H1 (cell line): ENCODE measurements at regions not wholly inside any gene's neighbourhood (a gene's known extent, or its start where the extent isn't known, plus 50 kb on each side); places are given as distances from the start of the nearest gene placed in this dataset.

Source experiments
- CTCF ChIA-PET: fragments of 300-600 bp; sonication (Branson Sonifier 250); formaldehyde crosslinking; loops from one replicate; lab custom pipeline; 2021; ENCODE audit not compliant: partially characterized antibody; lab: Charles Lee
- POLR2A ChIA-PET: fragments of 300-600 bp; sonication (Branson Sonifier 250); formaldehyde crosslinking; loops from one replicate; lab custom pipeline; 2021; ENCODE audit warnings: inconsistent platforms; ENCODE audit not compliant: partially characterized antibody; lab: Charles Lee
- DNase-seq, 2 experiments: peaks; one replicate each; pipeline versions ENCODE4 v3.0.0 to v3.0.0-alpha.2; 2010 to 2022; ENCODE audit warnings: low spot score in 2 of 2, low read depth in 1 of 2, mixed read lengths in 1 of 2
- FAIRE-seq: peaks from 2 replicates; lab custom pipeline; 2011; peaks lifted over from hg19 to GRCh38; lab: Jason Lieb, UNC
- H2AFZ ChIP-seq: 2 replicates; pipeline ENCODE4 v1.8.1; 2012; ENCODE audit warnings: low read length, inconsistent platforms
- H2AK5ac ChIP-seq: 2 replicates; pipeline ENCODE4 v1.6.1; 2013; ENCODE audit warnings: low read depth, low read length
- H2BK120ac ChIP-seq: replicated peaks from 2 replicates; pipeline ENCODE3; 2013; ENCODE audit warnings: low read depth, low read length, inconsistent platforms
- H2BK12ac ChIP-seq: 2 replicates; pipeline ENCODE4 v1.6.1; 2013; ENCODE audit warnings: low read depth, low read length
- H2BK15ac ChIP-seq: 2 replicates; pipeline ENCODE4 v1.6.1; 2013; ENCODE audit warnings: low read length
- H2BK20ac ChIP-seq: 2 replicates; pipeline ENCODE4 v1.6.1; 2013; ENCODE audit warnings: low read length
- H2BK5ac ChIP-seq: 2 replicates; pipeline ENCODE4 v1.6.1; 2013; ENCODE audit warnings: low read depth, low read length
- H3K14ac ChIP-seq: 2 replicates; pipeline ENCODE4 v1.6.1; 2013; ENCODE audit warnings: inconsistent platforms; ENCODE audit not compliant: insufficient read length
- H3K18ac ChIP-seq: 2 replicates; pipeline ENCODE4 v1.6.1; 2013; ENCODE audit warnings: low read length; ENCODE audit errors: extremely low read depth
- H3K23ac ChIP-seq: 2 replicates; pipeline ENCODE4 v1.6.1; 2013; ENCODE audit warnings: inconsistent platforms; ENCODE audit not compliant: insufficient read length
- H3K23me2 ChIP-seq: 2 replicates; pipeline ENCODE4 v1.6.1; 2013; ENCODE audit warnings: low read depth, low read length
- H3K27ac ChIP-seq: 2 replicates; pipeline ENCODE4 v1.6.1; 2011; ENCODE audit warnings: low read depth, low read length, inconsistent platforms
- H3K27me3 ChIP-seq, 4 experiments: replicated peaks in 1 of 4; 1 replicate in 1 of 4; 2 replicates in 3 of 4; pipeline versions ENCODE4 v1.6.1 to v1.8.1; 2011 to 2013; ENCODE audit warnings: low read length in 3 of 4, mild to moderate bottlenecking in 3 of 4, inconsistent platforms in 2 of 4, mixed read lengths in 2 of 4, moderate library complexity in 1 of 4; ENCODE audit not compliant: control insufficient read depth in 3 of 4, insufficient read depth in 3 of 4; ENCODE audit errors: extremely low read depth in 1 of 4
- H3K36me3 ChIP-seq, 4 experiments: 2 replicates each; pipeline versions ENCODE4 v1.6.1 to v1.8.1; 2011 to 2013; ENCODE audit warnings: mild to moderate bottlenecking in 4 of 4, low read length in 3 of 4, moderate library complexity in 2 of 4, control low read depth in 1 of 4, inconsistent platforms in 1 of 4; ENCODE audit not compliant: insufficient read depth in 4 of 4, control insufficient read depth in 2 of 4
- H3K4ac ChIP-seq: replicated peaks from 2 replicates; pipeline ENCODE3; 2013; ENCODE audit warnings: low read length, low read depth, mixed read lengths, inconsistent platforms; ENCODE audit not compliant: insufficient read length
- H3K4me1 ChIP-seq, 4 experiments: replicated peaks in 1 of 4; 1 replicate in 1 of 4; 2 replicates in 3 of 4; pipeline versions ENCODE4 v1.6.1 to v1.8.1; 2011 to 2013; ENCODE audit warnings: low read length in 3 of 4, inconsistent platforms in 2 of 4, mixed read lengths in 1 of 4; ENCODE audit not compliant: insufficient read depth in 4 of 4, control insufficient read depth in 3 of 4
- H3K4me2 ChIP-seq, 2 experiments: 2 replicates each; pipeline versions ENCODE4 v1.6.1 to v1.8.1; 2011 to 2013; ENCODE audit warnings: low read depth in 2 of 2, low read length in 2 of 2, control low read depth in 1 of 2, inconsistent platforms in 1 of 2, mild to moderate bottlenecking in 1 of 2; ENCODE audit not compliant: insufficient read depth in 1 of 2
- H3K4me3 ChIP-seq, 4 experiments: fragments of 200-600, 300-600 bp in 1 of 4; sonication (generic), shearing (Covaris generic), sonication (Bioruptor Twin) in 1 of 4; 2 replicates each; pipeline versions ENCODE4 v1.5.1 to v1.8.1; 2011 to 2016; ENCODE audit warnings: low read length in 4 of 4, low read depth in 3 of 4, control low read depth in 2 of 4, inconsistent platforms in 2 of 4, mild to moderate bottlenecking in 2 of 4, mixed read lengths in 1 of 4, moderate library complexity in 1 of 4; ENCODE audit not compliant: insufficient read depth in 2 of 4; ENCODE audit errors: extremely low read depth in 1 of 4
- H3K56ac ChIP-seq: replicated peaks from 2 replicates; pipeline ENCODE3; 2013; ENCODE audit warnings: low read depth, mild to moderate bottlenecking, mixed read lengths, low read length, inconsistent platforms; ENCODE audit not compliant: insufficient read length
- H3K79me1 ChIP-seq: 2 replicates; pipeline ENCODE4 v1.6.1; 2013; ENCODE audit warnings: low read depth, low read length, control low read depth
- H3K79me2 ChIP-seq, 2 experiments: 2 replicates each; pipeline versions ENCODE4 v1.6.1 to v1.8.1; 2012 to 2013; ENCODE audit warnings: low read length in 2 of 2, mild to moderate bottlenecking in 2 of 2, inconsistent platforms in 1 of 2; ENCODE audit not compliant: insufficient read depth in 2 of 2, control insufficient read depth in 1 of 2
- H3K9ac ChIP-seq, 4 experiments: replicated peaks in 1 of 4; 1 replicate in 1 of 4; 2 replicates in 3 of 4; pipeline versions ENCODE4 v1.6.1 to v1.8.1; 2011 to 2013; ENCODE audit warnings: low read depth in 3 of 4, low read length in 3 of 4, control low read depth in 2 of 4, mild to moderate bottlenecking in 2 of 4, moderate library complexity in 2 of 4, inconsistent platforms in 1 of 4; ENCODE audit errors: extremely low read depth in 1 of 4
- H3K9me3 ChIP-seq, 2 experiments: 2 replicates each; pipeline versions ENCODE4 v1.6.1 to v1.8.1; 2012 to 2013; ENCODE audit warnings: mild to moderate bottlenecking in 2 of 2, moderate library complexity in 2 of 2, control low read depth in 1 of 2, inconsistent platforms in 1 of 2, low read depth in 1 of 2, low read length in 1 of 2, mixed read lengths in 1 of 2; ENCODE audit not compliant: insufficient read depth in 2 of 2
- H4K20me1 ChIP-seq, 2 experiments: replicated peaks in 1 of 2; 2 replicates each; pipeline versions ENCODE3 to v1.8.1; 2011 to 2013; ENCODE audit warnings: inconsistent platforms in 2 of 2, low read length in 2 of 2, mild to moderate bottlenecking in 1 of 2; ENCODE audit not compliant: insufficient read depth in 2 of 2, control insufficient read depth in 1 of 2
- H4K5ac ChIP-seq: 2 replicates; pipeline ENCODE4 v1.6.1; 2013; ENCODE audit warnings: low read length, low read depth, mixed read lengths, inconsistent platforms; ENCODE audit not compliant: insufficient read length
- H4K8ac ChIP-seq: 2 replicates; pipeline ENCODE4 v1.8.0; 2013; ENCODE audit warnings: mild to moderate bottlenecking, moderate library complexity, low read length, inconsistent platforms; ENCODE audit not compliant: insufficient read depth; ENCODE audit errors: extremely low read depth
- H4K91ac ChIP-seq: replicated peaks from 2 replicates; pipeline ENCODE3; 2013; ENCODE audit warnings: low read length, mixed read lengths, inconsistent platforms; ENCODE audit not compliant: insufficient read length
- ASH2L ChIP-seq: fragments of 200-600, 300-600 bp; sonication (generic); IDR thresholded peaks from one replicate; pipeline ENCODE4 v1.7.1; 2017; ENCODE audit warnings: low read length
- BACH1 ChIP-seq: IDR thresholded peaks from 2 replicates; pipeline ENCODE4 v1.6.1; 2012; ENCODE audit warnings: low read length, improper control_type of control experiment
- CTBP2 ChIP-seq: IDR thresholded peaks from 2 replicates; pipeline ENCODE4 v1.7.0; 2011; ENCODE audit warnings: borderline replicate concordance, mild to moderate bottlenecking, moderate library complexity, mixed read lengths, low read length; ENCODE audit not compliant: insufficient read depth, insufficient read length
- EP300 ChIP-seq, 2 experiments: IDR thresholded peaks; 1 replicate in 1 of 2; 2 replicates in 1 of 2; pipeline ENCODE4 v1.6.1; 2011 to 2012; ENCODE audit warnings: low read depth in 2 of 2, low read length in 2 of 2, mild to moderate bottlenecking in 2 of 2, borderline replicate concordance in 1 of 2, inconsistent platforms in 1 of 2, moderate library complexity in 1 of 2
- GABPA ChIP-seq: IDR thresholded peaks from 2 replicates; pipeline ENCODE4 v1.6.1; 2011; ENCODE audit warnings: mild to moderate bottlenecking, low read length, moderate library complexity, borderline replicate concordance; ENCODE audit not compliant: insufficient read depth
- GTF2F1 ChIP-seq: IDR thresholded peaks from 2 replicates; pipeline ENCODE4 v1.6.1; 2012; ENCODE audit warnings: low read depth, low read length, improper control_type of control experiment, borderline replicate concordance
- JUND ChIP-seq: IDR thresholded peaks from 2 replicates; pipeline ENCODE4 v1.6.1; 2011; ENCODE audit warnings: mild to moderate bottlenecking, improper control_type of control experiment, low read length
- KDM1A ChIP-seq: fragments of 200-600, 300-600 bp; sonication (generic); IDR thresholded peaks from 2 replicates; pipeline ENCODE4 v1.7.1; 2016; ENCODE audit warnings: mild to moderate bottlenecking, low read length, borderline replicate concordance
- NRF1 ChIP-seq: IDR thresholded peaks from 2 replicates; pipeline ENCODE4 v1.6.1; 2011; ENCODE audit warnings: mild to moderate bottlenecking, low read depth, low read length, improper control_type of control experiment
- RFX5 ChIP-seq: IDR thresholded peaks from 2 replicates; pipeline ENCODE4 v1.6.1; 2011; ENCODE audit warnings: low read depth, low read length, improper control_type of control experiment, borderline replicate concordance
- SP1 ChIP-seq: IDR thresholded peaks from 2 replicates; pipeline ENCODE4 v1.6.1; 2011; ENCODE audit warnings: low read depth, low read length
- SUZ12 ChIP-seq: fragments of 200-600 bp; sonication (generic); IDR thresholded peaks from 2 replicates; pipeline ENCODE4 v1.6.1; 2012; ENCODE audit warnings: mild to moderate bottlenecking, inconsistent platforms, low read length, moderate library complexity, mixed read lengths
- TEAD4 ChIP-seq: IDR thresholded peaks from 2 replicates; pipeline ENCODE4 v1.6.1; 2012; ENCODE audit warnings: low read depth, low read length, inconsistent platforms, mixed read lengths
- USF2 ChIP-seq: IDR thresholded peaks from 2 replicates; pipeline ENCODE4 v1.6.1; 2011; ENCODE audit warnings: low read length, improper control_type of control experiment
- WGBS, 2 experiments: shearing (Covaris generic) in 1 of 2; methylation state at CpG; one replicate each; pipeline versions ENCODE4 v1.1.6 to v1.1.7; 2013 to 2015; ENCODE audit warnings: low lambda C conversion rate in 2 of 2, mixed read lengths in 2 of 2, inconsistent platforms in 1 of 2, low coverage in 1 of 2, missing lambda C conversion rate in 1 of 2; ENCODE audit not compliant: insufficient replicate concordance in 2 of 2, insufficient coverage in 1 of 2, insufficient read length in 1 of 2; ENCODE audit errors: extremely low coverage in 1 of 2, missing lambda C conversion rate in 1 of 2; 5-methylcytosine and 5-hydroxymethylcytosine counted together

GRCh38 chr3:191531434-191531972 lies 70.5 kb downstream of the PYDC2 start:
- no peak overlapping the region for H2BK20ac ChIP-seq
- H2BK120ac ChIP-seq: no peak overlapping the region
- H2AK5ac ChIP-seq: no peak overlapping the region
- H3K4me3 ChIP-seq: no peak overlapping the region
- no peak overlapping the region for H2BK15ac ChIP-seq
- H3K36me3 ChIP-seq: no peaks in the 10 kb centered on the region
- ChIA-PET POLR2A (no interaction called here), CTCF (no interaction called here)
- H4K91ac ChIP-seq: no peak overlapping the region
- H4K5ac ChIP-seq: no peak overlapping the region
- H3K14ac ChIP-seq: no peak overlapping the region
- no peaks in the 10 kb centered on the region for H4K20me1 ChIP-seq
- no peak overlapping the region for H3K9ac ChIP-seq
- H2BK5ac ChIP-seq: no peak overlapping the region
- WGBS, 2 experiments: 87% methylated on average over 5 of the region's 5 CpGs; no CpG with 5 or more reads in 1 of the 2 experiments
- DNase-seq (no peak), FAIRE-seq (no peak)
- H3K56ac ChIP-seq: no peak overlapping the region
- H2BK12ac ChIP-seq: no peak overlapping the region
- no peaks in the 10 kb centered on the region for H3K79me2 ChIP-seq
- H3K23me2 ChIP-seq: no peaks in the 10 kb centered on the region
- H3K9me3 ChIP-seq: no peaks in the 10 kb centered on the region
- no peaks in the 10 kb centered on the region for H3K79me1 ChIP-seq
- no peak overlapping the region for H3K27ac ChIP-seq
- H3K23ac ChIP-seq: no peak overlapping the region
- H3K18ac ChIP-seq: no peak overlapping the region
- H4K8ac ChIP-seq: no peak overlapping the region
- H3K4me2 ChIP-seq: no peak overlapping the region
- H3K4me1 ChIP-seq: no peaks in the 10 kb centered on the region
- H3K4ac ChIP-seq: no peak overlapping the region
- no peaks in the 10 kb centered on the region for H3K27me3 ChIP-seq
- H2AFZ ChIP-seq: no peak overlapping the region
- no peak for TF ChIP-seq SUZ12
- TF ChIP-seq TEAD4: no peak
- TF ChIP-seq CTBP2: no peak
- no peak for TF ChIP-seq SP1
- TF ChIP-seq EP300 (IDR thresholded peaks at IDR 0.05; ENCODE audit: borderline replicate concordance in 1 of 2, low read depth in 2 of 2, low read length in 2 of 2): no peak
- TF ChIP-seq NRF1: no peak
- no peak for TF ChIP-seq GTF2F1
- no peak for TF ChIP-seq USF2
- TF ChIP-seq KDM1A: no peak
- no peak for TF ChIP-seq GABPA
- TF ChIP-seq BACH1: no peak
- no peak for TF ChIP-seq RFX5
- no peak for TF ChIP-seq ASH2L
- no peak for TF ChIP-seq JUND
